Nephron (organoid): ENCODE measurements at regions not wholly inside any gene's neighbourhood (a gene's known extent, or its start where the extent isn't known, plus 50 kb on each side); places are given as distances from the start of the nearest gene placed in this dataset.
A peak's percentile ranks its signal among the peaks of the same experiment; 100 is the strongest.
"Not testable (repeated sequence)": the region's sequence is repeated elsewhere in the genome, so short reads cannot be mapped to it uniquely, and the experiment has no call there.

Experiments
- H3K27ac Mint-ChIP-seq, 3 experiments: 2 replicates each; pipeline ENCODE4 v1.8.0; 2020; ENCODE audit warnings: mixed read lengths in 3 of 3, mild to moderate bottlenecking in 2 of 3, moderate library complexity in 1 of 3
- H3K27me3 Mint-ChIP-seq: 2 replicates; pipeline ENCODE4 v1.8.0; 2021; ENCODE audit warnings: low read depth, mild to moderate bottlenecking, moderate library complexity, mixed read lengths
- H3K36me3 Mint-ChIP-seq: 2 replicates; pipeline ENCODE4 v1.8.0; 2020; ENCODE audit warnings: low read depth, mixed read lengths
- H3K4me1 Mint-ChIP-seq: 2 replicates; pipeline ENCODE4 v1.8.0; 2020; ENCODE audit warnings: mixed read lengths
- H3K4me3 Mint-ChIP-seq, 3 experiments: 2 replicates each; pipeline ENCODE4 v1.8.0; 2020; ENCODE audit warnings: mild to moderate bottlenecking in 3 of 3, mixed read lengths in 3 of 3, moderate library complexity in 2 of 3
- H3K9me3 Mint-ChIP-seq: 2 replicates; pipeline ENCODE4 v1.8.0; 2020; ENCODE audit warnings: mixed read lengths
- TF ChIP-seq, protein P1 (sequence below), 3 experiments: fragments of 200-600 bp; sonication (generic); IDR thresholded peaks; one replicate each; pipeline ENCODE4 v1.5.0; 2021; ENCODE audit warnings: antibody characterized with exemption in 3 of 3; ENCODE audit not compliant: unreplicated experiment in 3 of 3

GRCh38 chr7:81467964-81468363, 301.9 kb downstream of the HGF start:
- Mint-ChIP-seq H3K27ac (no peak overlapping the region), H3K36me3 (no peaks in the 10 kb centered on the region), H3K9me3 (no peaks in the 10 kb centered on the region), H3K27me3 (no peaks in the 10 kb centered on the region), H3K4me3 (no peak overlapping the region), H3K4me1 (peaks cover 11% of the 10 kb centered on the region)
- TF ChIP-seq, protein P1, sequence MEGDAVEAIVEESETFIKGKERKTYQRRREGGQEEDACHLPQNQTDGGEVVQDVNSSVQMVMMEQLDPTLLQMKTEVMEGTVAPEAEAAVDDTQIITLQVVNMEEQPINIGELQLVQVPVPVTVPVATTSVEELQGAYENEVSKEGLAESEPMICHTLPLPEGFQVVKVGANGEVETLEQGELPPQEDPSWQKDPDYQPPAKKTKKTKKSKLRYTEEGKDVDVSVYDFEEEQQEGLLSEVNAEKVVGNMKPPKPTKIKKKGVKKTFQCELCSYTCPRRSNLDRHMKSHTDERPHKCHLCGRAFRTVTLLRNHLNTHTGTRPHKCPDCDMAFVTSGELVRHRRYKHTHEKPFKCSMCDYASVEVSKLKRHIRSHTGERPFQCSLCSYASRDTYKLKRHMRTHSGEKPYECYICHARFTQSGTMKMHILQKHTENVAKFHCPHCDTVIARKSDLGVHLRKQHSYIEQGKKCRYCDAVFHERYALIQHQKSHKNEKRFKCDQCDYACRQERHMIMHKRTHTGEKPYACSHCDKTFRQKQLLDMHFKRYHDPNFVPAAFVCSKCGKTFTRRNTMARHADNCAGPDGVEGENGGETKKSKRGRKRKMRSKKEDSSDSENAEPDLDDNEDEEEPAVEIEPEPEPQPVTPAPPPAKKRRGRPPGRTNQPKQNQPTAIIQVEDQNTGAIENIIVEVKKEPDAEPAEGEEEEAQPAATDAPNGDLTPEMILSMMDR (IDR thresholded peaks at IDR 0.05; ENCODE audit: unreplicated experiment in 3 of 3) = no peak

DNA sequence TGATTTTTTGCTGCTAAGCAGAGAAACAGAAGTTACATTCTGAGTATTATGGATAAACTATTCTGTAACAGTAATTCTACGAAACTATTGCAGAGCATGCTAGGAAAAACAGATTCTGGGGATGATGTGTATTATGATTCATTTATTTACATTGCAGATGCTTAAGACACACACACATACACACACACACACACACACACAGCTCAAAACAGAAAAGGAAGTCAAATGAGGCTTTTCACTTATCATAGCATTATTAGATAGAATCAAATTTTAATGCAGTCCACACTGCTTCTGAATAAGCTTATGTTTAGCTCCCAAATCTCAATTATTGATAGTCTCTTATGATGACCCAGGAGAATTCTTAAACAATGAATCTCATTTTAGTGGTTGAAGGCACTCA, 307.2 kb downstream of the HGF start:
- TF ChIP-seq, protein P1 (IDR thresholded peaks at IDR 0.05; ENCODE audit: unreplicated experiment in 3 of 3) = no peak
- no peaks in the 10 kb centered on the region for H3K9me3 Mint-ChIP-seq
- H3K36me3 Mint-ChIP-seq = no peaks in the 10 kb centered on the region
- H3K27ac Mint-ChIP-seq = no peak overlapping the region
- H3K4me1 Mint-ChIP-seq = no peaks in the 10 kb centered on the region
- no peak overlapping the region for H3K4me3 Mint-ChIP-seq
- H3K27me3 Mint-ChIP-seq = no peaks in the 10 kb centered on the region

DNA sequence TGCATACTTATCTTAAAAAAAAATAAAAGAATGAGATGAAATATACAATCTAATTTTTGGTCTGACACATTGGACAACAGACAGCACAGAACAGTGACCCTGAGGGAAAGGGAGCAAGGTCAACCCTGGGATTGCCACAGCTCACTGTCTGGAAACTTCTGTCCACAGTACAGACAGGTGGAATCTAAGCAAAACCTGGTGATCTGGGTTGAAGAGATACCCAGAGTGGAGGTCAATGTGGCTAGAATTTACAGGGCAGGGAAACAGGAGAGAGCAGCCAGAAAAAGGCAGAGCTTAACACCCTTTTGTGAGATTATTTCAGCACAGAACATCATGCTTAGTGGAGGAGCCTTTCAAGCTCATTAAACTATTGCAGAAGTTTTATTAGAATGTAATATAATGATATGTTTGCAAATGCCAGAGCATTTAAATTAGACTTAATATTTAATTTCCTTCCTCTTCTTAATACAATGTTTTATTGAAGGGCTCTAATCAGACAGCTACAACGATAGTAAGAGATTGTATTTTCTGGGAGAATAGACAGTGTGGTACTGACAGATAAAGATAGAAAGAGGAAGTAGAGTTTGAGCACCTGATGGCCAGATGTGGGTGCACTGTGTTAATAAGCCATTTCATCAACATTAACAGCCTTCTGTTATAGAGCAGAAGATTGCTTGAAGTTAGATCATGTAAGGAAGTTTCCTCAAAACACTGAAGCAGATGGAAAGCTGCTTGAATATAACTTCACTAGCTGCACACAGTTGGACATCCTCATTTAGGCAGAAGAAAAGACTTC, 309.4 kb downstream of the HGF start:
- TF ChIP-seq, protein P1 (IDR thresholded peaks at IDR 0.05; ENCODE audit: unreplicated experiment in 3 of 3) = no peak
- H3K27ac Mint-ChIP-seq = no peak overlapping the region
- no peak overlapping the region for H3K4me3 Mint-ChIP-seq
- no peaks in the 10 kb centered on the region for H3K36me3 Mint-ChIP-seq
- H3K9me3 Mint-ChIP-seq = no peaks in the 10 kb centered on the region
- no peaks in the 10 kb centered on the region for H3K4me1 Mint-ChIP-seq
- no peaks in the 10 kb centered on the region for H3K27me3 Mint-ChIP-seq

GRCh38 chr7:81459485-81459884, 310.4 kb downstream of the HGF start:
- Mint-ChIP-seq H3K27ac (no peak overlapping the region), H3K36me3 (no peaks in the 10 kb centered on the region), H3K9me3 (no peaks in the 10 kb centered on the region), H3K4me3 (no peak overlapping the region), H3K27me3 (no peaks in the 10 kb centered on the region), H3K4me1 (no peaks in the 10 kb centered on the region)
- TF ChIP-seq, protein P1 (IDR thresholded peaks at IDR 0.05; ENCODE audit: unreplicated experiment in 3 of 3) = no peak

GRCh38 chr7:81457852-81458522, 311.9 kb downstream of the HGF start:
- Mint-ChIP-seq H3K27me3 (no peaks in the 10 kb centered on the region), H3K9me3 (peaks cover 2% of the 10 kb centered on the region), H3K36me3 (no peaks in the 10 kb centered on the region), H3K4me1 (no peaks in the 10 kb centered on the region), H3K4me3 (no peak overlapping the region), H3K27ac (no peak overlapping the region)
- TF ChIP-seq, protein P1 (IDR thresholded peaks at IDR 0.05; ENCODE audit: unreplicated experiment in 3 of 3) = peak; percentile 53 to 75 (median 56)

- not testable (repeated sequence) for H3K27ac Mint-ChIP-seq, H3K9me3 Mint-ChIP-seq, H3K4me1 Mint-ChIP-seq, H3K4me3 Mint-ChIP-seq, H3K36me3 Mint-ChIP-seq, H3K27me3 Mint-ChIP-seq
These were observed 316.1 kb downstream of the HGF start for GRCh38 chr7:81453770-81454169.
